Fibroblast of lung (primary cell): ENCODE measurements at regions not wholly inside any gene's neighbourhood (a gene's known extent, or its start where the extent isn't known, plus 50 kb on each side); places are given as distances from the start of the nearest gene placed in this dataset.

Experiments
- DNase-seq, 2 donors: peaks; one replicate each; pipeline versions ENCODE4 v3.0.0 to v3.0.0-alpha.2; 2010; ENCODE audit warnings: low read depth in 2 of 2
- H2AFZ ChIP-seq: 2 replicates; pipeline ENCODE4 v1.5.1; 2012; ENCODE audit warnings: low read length, control low read depth, inconsistent platforms
- H3K27ac ChIP-seq: 2 replicates; pipeline ENCODE4 v1.5.1; 2011; ENCODE audit warnings: low read length, control low read depth; ENCODE audit not compliant: insufficient read depth
- H3K27me3 ChIP-seq: 2 replicates; pipeline ENCODE4 v1.5.1; 2011; ENCODE audit warnings: mild to moderate bottlenecking, low read length; ENCODE audit not compliant: control insufficient read depth, insufficient read depth
- H3K36me3 ChIP-seq: 2 replicates; pipeline ENCODE4 v1.5.1; 2011; ENCODE audit warnings: low read length; ENCODE audit not compliant: control insufficient read depth, insufficient read depth
- H3K4me1 ChIP-seq: 2 replicates; pipeline ENCODE4 v1.5.1; 2011; ENCODE audit warnings: low read length; ENCODE audit not compliant: control insufficient read depth, insufficient read depth; ENCODE audit errors: extremely low read depth
- H3K4me2 ChIP-seq: 2 replicates; pipeline ENCODE4 v1.5.1; 2011; ENCODE audit warnings: low read length, control low read depth; ENCODE audit not compliant: insufficient read depth; ENCODE audit errors: extremely low read depth
- H3K4me3 ChIP-seq, 4 experiments: fragments of 200-600 bp in 1 of 4; sonication (generic) in 1 of 4; replicated peaks in 1 of 4; 2 replicates each; pipeline ENCODE4 v1.5.1; 2011 to 2016; ENCODE audit warnings: low read length in 4 of 4, low read depth in 3 of 4, mild to moderate bottlenecking in 3 of 4, control low read depth in 2 of 4, inconsistent platforms in 1 of 4, mixed read lengths in 1 of 4; ENCODE audit not compliant: insufficient read depth in 1 of 4; ENCODE audit errors: control extremely low read depth in 1 of 4
- H3K79me2 ChIP-seq: 2 replicates; pipeline ENCODE4 v1.5.1; 2012; ENCODE audit warnings: mild to moderate bottlenecking, low read length, inconsistent platforms; ENCODE audit not compliant: control insufficient read depth, insufficient read depth
- H3K9ac ChIP-seq: 2 replicates; pipeline ENCODE4 v1.5.1; 2011; ENCODE audit warnings: mild to moderate bottlenecking, low read length, control low read depth; ENCODE audit not compliant: insufficient read depth
- H3K9me3 ChIP-seq: 2 replicates; pipeline ENCODE4 v1.5.1; 2012; ENCODE audit warnings: low read depth, low read length; ENCODE audit not compliant: control insufficient read depth, insufficient read depth
- H4K20me1 ChIP-seq: 2 replicates; pipeline ENCODE4 v1.5.1; 2011; ENCODE audit warnings: low read length; ENCODE audit not compliant: control insufficient read depth, insufficient read depth; ENCODE audit errors: extremely low read depth
- CTCF ChIP-seq, 2 donors: IDR thresholded peaks in 1 of 2; conservative IDR thresholded peaks in 1 of 2; 1 replicate in 1 of 2; 2 replicates in 1 of 2; pipeline ENCODE4 v1.5.1; 2011 to 2012; ENCODE audit warnings: low read length in 2 of 2, control low read depth in 1 of 2, inconsistent platforms in 1 of 2, low read depth in 1 of 2, mild to moderate bottlenecking in 1 of 2
- EZH2 ChIP-seq: IDR thresholded peaks from 2 replicates; pipeline ENCODE4 v1.5.1; 2012; ENCODE audit warnings: low read length, control low read depth, mild to moderate bottlenecking; ENCODE audit errors: missing control alignments

- no peaks in the 10 kb centered on the region for H3K36me3 ChIP-seq
- TF ChIP-seq EZH2 (no peak), CTCF (conservative IDR thresholded peaks at IDR 0.05 in 1 of 2, IDR thresholded peaks at IDR 0.05 in 1 of 2; ENCODE audit: low read depth in 1 of 2, low read length in 2 of 2) (no peak)
- H3K9me3 ChIP-seq, result no peaks in the 10 kb centered on the region
- no peak overlapping the region for H3K9ac ChIP-seq
- no peak overlapping the region for H3K4me3 ChIP-seq
- no peak overlapping the region for H3K27ac ChIP-seq
- H3K4me1 ChIP-seq, result no peaks in the 10 kb centered on the region
- H3K27me3 ChIP-seq, result no peaks in the 10 kb centered on the region
- no peaks in the 10 kb centered on the region for H4K20me1 ChIP-seq
- DNase-seq, result no peak
- no peaks in the 10 kb centered on the region for H3K79me2 ChIP-seq
- no peak overlapping the region for H2AFZ ChIP-seq
- H3K4me2 ChIP-seq, result no peak overlapping the region
Measured at GRCh38 chr2:219918944-219919343, 291.5 kb downstream of the SLC4A3 start.

GRCh38 chr2:219919506-219919905 is 292.1 kb downstream of the SLC4A3 start:
- no peak overlapping the region for H3K9ac ChIP-seq

GRCh38 chr2:219929835-219930234 is 302.4 kb downstream of the SLC4A3 start:
- H3K4me3 ChIP-seq, result no peak overlapping the region
- DNase-seq, result no peak
- H3K4me2 ChIP-seq, result no peak overlapping the region
- no peaks in the 10 kb centered on the region for H3K79me2 ChIP-seq
- TF ChIP-seq EZH2, result no peak
- no peak for TF ChIP-seq CTCF (conservative IDR thresholded peaks at IDR 0.05 in 1 of 2, IDR thresholded peaks at IDR 0.05 in 1 of 2; ENCODE audit: low read depth in 1 of 2, low read length in 2 of 2)
- H3K27ac ChIP-seq, result no peak overlapping the region
- no peaks in the 10 kb centered on the region for H3K9me3 ChIP-seq
- H2AFZ ChIP-seq, result no peak overlapping the region
- no peaks in the 10 kb centered on the region for H4K20me1 ChIP-seq
- no peaks in the 10 kb centered on the region for H3K27me3 ChIP-seq
- no peak overlapping the region for H3K9ac ChIP-seq
- H3K36me3 ChIP-seq, result no peaks in the 10 kb centered on the region
- no peaks in the 10 kb centered on the region for H3K4me1 ChIP-seq

More at GRCh38 chr2:219919506-219919905, 292.1 kb downstream of the SLC4A3 start:
- Histone ChIP-seq H3K27me3 (no peaks in the 10 kb centered on the region), H3K4me1 (no peaks in the 10 kb centered on the region), H3K79me2 (no peaks in the 10 kb centered on the region), H3K4me2 (no peak overlapping the region), H3K27ac (no peak overlapping the region), H3K4me3 (no peak overlapping the region), H4K20me1 (no peaks in the 10 kb centered on the region), H3K9me3 (no peaks in the 10 kb centered on the region), H2AFZ (no peak overlapping the region), H3K36me3 (no peaks in the 10 kb centered on the region)
- no peak for DNase-seq
- no peak for TF ChIP-seq EZH2
- TF ChIP-seq CTCF (conservative IDR thresholded peaks at IDR 0.05 in 1 of 2, IDR thresholded peaks at IDR 0.05 in 1 of 2; ENCODE audit: low read depth in 1 of 2, low read length in 2 of 2), result no peak
